SK-N-SH (cell line): ENCODE measurements at regions not wholly inside any gene's neighbourhood (a gene's known extent, or its start where the extent isn't known, plus 50 kb on each side); places are given as distances from the start of the nearest gene placed in this dataset.

Source experiments
- CTCF ChIA-PET: fragments of 300-600, 350-600 bp; formaldehyde crosslinking; extraction: SDS; loops from one replicate; lab custom pipeline; 2021; lab: Yijun Ruan, JAX
- POLR2A ChIA-PET: fragments of 350-600 bp; sonication (Branson Sonifier 250); formaldehyde crosslinking; extraction: SDS; loops from one replicate; lab custom pipeline; 2020; ENCODE audit warnings: antibody characterized with exemption, inconsistent platforms; lab: Yijun Ruan, JAX
- DNase-seq: peaks from one replicate; pipeline ENCODE4 v3.0.0; 2012
- H2AFZ ChIP-seq: fragments of 200-600 bp; sonication (generic); 2 replicates; pipeline ENCODE4 v1.8.1; 2016; ENCODE audit warnings: antibody characterized with exemption, mild to moderate bottlenecking, low read depth
- H3F3A ChIP-seq: fragments of 200-600 bp; sonication (generic); replicated peaks from 2 replicates; pipeline ENCODE3; 2016; ENCODE audit warnings: antibody characterized with exemption, mild to moderate bottlenecking; ENCODE audit not compliant: insufficient read depth
- H3K27ac ChIP-seq, 2 experiments: fragments of 200-500 bp in 1 of 2; fragments of 200-600 bp in 1 of 2; sonication (Bioruptor generic) in 1 of 2; sonication (generic), shearing (Covaris generic) in 1 of 2; 2 replicates each; pipeline versions ENCODE4 v1.5.1 to v1.6.1; 2014 to 2016; ENCODE audit warnings: low read depth in 2 of 2, inconsistent platforms in 1 of 2, low read length in 1 of 2, mild to moderate bottlenecking in 1 of 2, mixed read lengths in 1 of 2
- H3K27me3 ChIP-seq: fragments of 200-600 bp; sonication (generic), shearing (Covaris generic); 2 replicates; pipeline ENCODE4 v1.6.1; 2016; ENCODE audit warnings: mixed run types; ENCODE audit not compliant: insufficient read depth
- H3K36me3 ChIP-seq, 2 experiments: fragments of 200-500 bp in 1 of 2; fragments of 200-600 bp in 1 of 2; sonication (Bioruptor generic) in 1 of 2; sonication (generic) in 1 of 2; replicated peaks in 1 of 2; 2 replicates each; pipeline versions ENCODE3 to v1.5.1; 2014 to 2016; ENCODE audit warnings: low read length in 1 of 2, mild to moderate bottlenecking in 1 of 2; ENCODE audit not compliant: insufficient read depth in 2 of 2, control insufficient read depth in 1 of 2
- H3K4me1 ChIP-seq, 2 experiments: fragments of 200-500 bp in 1 of 2; fragments of 200-600 bp in 1 of 2; sonication (Bioruptor generic) in 1 of 2; sonication (generic), shearing (Covaris generic) in 1 of 2; 2 replicates each; pipeline versions ENCODE4 v1.5.1 to v1.6.1; 2014 to 2016; ENCODE audit warnings: low read depth in 1 of 2, low read length in 1 of 2, mixed run types in 1 of 2; ENCODE audit not compliant: insufficient read depth in 2 of 2, control insufficient read depth in 1 of 2
- H3K4me2 ChIP-seq: fragments of 200-600 bp; sonication (generic), shearing (Covaris generic); 2 replicates; pipeline ENCODE4 v1.6.1; 2017; ENCODE audit warnings: mixed run types
- H3K4me3 ChIP-seq, 2 experiments: fragments of 200-500 bp in 1 of 2; fragments of 200-600 bp in 1 of 2; sonication (Bioruptor generic) in 1 of 2; sonication (generic), shearing (Covaris generic) in 1 of 2; 2 replicates each; pipeline versions ENCODE4 v1.5.1 to v1.8.1; 2014 to 2016; ENCODE audit warnings: low read depth in 2 of 2, inconsistent platforms in 1 of 2, low read length in 1 of 2, mild to moderate bottlenecking in 1 of 2, mixed read lengths in 1 of 2, moderate library complexity in 1 of 2
- H3K79me2 ChIP-seq: fragments of 200-600 bp; sonication (generic); 2 replicates; pipeline ENCODE4 v1.8.1; 2017; ENCODE audit warnings: mild to moderate bottlenecking; ENCODE audit not compliant: insufficient read depth
- H3K9ac ChIP-seq: fragments of 200-600 bp; sonication (generic); 2 replicates; pipeline ENCODE4 v1.6.1; 2017; ENCODE audit warnings: mixed run types
- H3K9me2 ChIP-seq: fragments of 200-600 bp; sonication (generic); 2 replicates; pipeline ENCODE4 v1.6.1; 2017; ENCODE audit warnings: mixed run types
- H3K9me3 ChIP-seq: fragments of 200-600 bp; sonication (generic); 2 replicates; pipeline ENCODE4 v1.6.1; 2017; ENCODE audit warnings: mixed run types, mild to moderate bottlenecking, moderate library complexity
- H4K20me1 ChIP-seq: fragments of 200-600 bp; sonication (generic); 2 replicates; pipeline ENCODE4 v1.6.1; 2017; ENCODE audit warnings: mild to moderate bottlenecking, mixed run types; ENCODE audit not compliant: insufficient read depth
- CHD2 ChIP-seq: fragments of 150-350 bp; IDR thresholded peaks from 2 replicates; pipeline ENCODE4 v1.6.1; 2018; ENCODE audit warnings: low read length; ENCODE audit not compliant: partially characterized antibody
- ELF1 ChIP-seq: IDR thresholded peaks from 2 replicates; pipeline ENCODE4 v1.4.0; 2012
- EP300 ChIP-seq, 2 experiments: IDR thresholded peaks; 2 replicates each; pipeline versions ENCODE4 v1.4.0 to v1.6.1; 2012; ENCODE audit warnings: borderline replicate concordance in 1 of 2, low read depth in 1 of 2, low read length in 1 of 2
- FOSL2 ChIP-seq: IDR thresholded peaks from 2 replicates; pipeline ENCODE4 v1.4.0; 2012; ENCODE audit warnings: low read depth, mild to moderate bottlenecking, moderate library complexity, borderline replicate concordance
- FOXM1 ChIP-seq: IDR thresholded peaks from 2 replicates; pipeline ENCODE4 v1.4.0; 2012; ENCODE audit warnings: low read depth, mild to moderate bottlenecking
- GATA2 ChIP-seq: sonication (generic); formaldehyde crosslinking; IDR thresholded peaks from 2 replicates; pipeline ENCODE4 v1.5.0; 2020; ENCODE audit warnings: mild to moderate bottlenecking, missing genetic modification reagents
- JUND ChIP-seq: IDR thresholded peaks from 2 replicates; pipeline ENCODE4 v1.4.0; 2012
- MAX ChIP-seq: IDR thresholded peaks from 2 replicates; pipeline ENCODE4 v1.4.0; 2012; ENCODE audit warnings: low read depth
- MEF2A ChIP-seq: IDR thresholded peaks from 2 replicates; pipeline ENCODE4 v1.4.0; 2012; ENCODE audit warnings: low read depth, borderline replicate concordance
- NFIC ChIP-seq: IDR thresholded peaks from 2 replicates; pipeline ENCODE4 v1.4.0; 2012; ENCODE audit warnings: borderline replicate concordance
- NRF1 ChIP-seq: IDR thresholded peaks from 2 replicates; pipeline ENCODE4 v1.6.1; 2012; ENCODE audit warnings: low read depth, mild to moderate bottlenecking, low read length
- POLR2AphosphoS5 ChIP-seq: IDR thresholded peaks from 2 replicates; pipeline ENCODE4 v1.6.1; 2012; ENCODE audit warnings: low read depth, low read length
- RAD21 ChIP-seq: IDR thresholded peaks from 2 replicates; pipeline ENCODE4 v1.6.1; 2012; ENCODE audit warnings: mild to moderate bottlenecking, low read length
- RCOR1 ChIP-seq: fragments of 150-350 bp; IDR thresholded peaks from 2 replicates; pipeline ENCODE4 v1.6.1; 2017; ENCODE audit warnings: antibody characterized with exemption, low read length
- RFX5 ChIP-seq: IDR thresholded peaks from 2 replicates; pipeline ENCODE4 v1.6.1; 2012; ENCODE audit warnings: mild to moderate bottlenecking, improper control_type of control experiment, low read length
- RXRA ChIP-seq: IDR thresholded peaks from 2 replicates; pipeline ENCODE4 v1.4.0; 2012; ENCODE audit warnings: low read depth, mild to moderate bottlenecking, borderline replicate concordance
- TAF1 ChIP-seq: IDR thresholded peaks from 2 replicates; pipeline ENCODE4 v1.6.1; 2012; ENCODE audit warnings: low read depth, mild to moderate bottlenecking, low read length, moderate library complexity, borderline replicate concordance
- USF1 ChIP-seq: IDR thresholded peaks from 2 replicates; pipeline ENCODE4 v1.4.0; 2012; ENCODE audit warnings: low read depth, borderline replicate concordance
- ZBTB33 ChIP-seq: IDR thresholded peaks from 2 replicates; pipeline ENCODE4 v1.4.0; 2012; ENCODE audit warnings: low read depth, borderline replicate concordance
- WGBS: methylation state at CpG from one replicate; pipeline ENCODE4 v1.1.6; 2017; ENCODE audit warnings: low lambda C conversion rate; 5-methylcytosine and 5-hydroxymethylcytosine counted together

- CTCF ChIA-PET = no interaction called here
- TF ChIP-seq POLR2AphosphoS5 (no peak), GATA2 (CRISPR knock-in tag) (no peak), USF1 (no peak)
- WGBS = 0% methylated on average over 1 of the region's 1 CpG
Observed at GRCh38 chr4:10380735-10381134, 76.5 kb downstream of the ZNF518B start.

GRCh38 chr4:10371869-10372471 lies 85.3 kb downstream of the ZNF518B start:
- Histone ChIP-seq H3K9ac (no peak overlapping the region), H3K4me3 (no peak overlapping the region), H3K36me3 (no peaks in the 10 kb centered on the region), H2AFZ (no peak overlapping the region), H3K9me3 (no peaks in the 10 kb centered on the region), H3F3A (no peaks in the 10 kb centered on the region), H4K20me1 (no peaks in the 10 kb centered on the region), H3K4me2 (no peak overlapping the region)
- CTCF ChIA-PET = no interaction called here
- no peak for DNase-seq
- TF ChIP-seq RAD21 (no peak), POLR2AphosphoS5 (no peak), TAF1 (no peak), JUND (no peak), MAX (no peak), GATA2 (CRISPR knock-in tag) (no peak), FOSL2 (no peak), NFIC (no peak), NRF1 (no peak), EP300 (IDR thresholded peaks at IDR 0.05; ENCODE audit: borderline replicate concordance in 1 of 2, low read depth in 1 of 2, low read length in 1 of 2) (no peak), FOXM1 (no peak), ZBTB33 (no peak), MEF2A (no peak), RCOR1 (no peak), RFX5 (no peak), ELF1 (no peak), CHD2 (no peak), RXRA (no peak)
- TF ChIP-seq, all 33 proteins: peak for 0
- WGBS = 5% methylated on average over 4 of the region's 4 CpGs
- POLR2A ChIA-PET = no interaction called here
- Histone ChIP-seq H3K4me1 (no peaks in the 10 kb centered on the region), H3K27ac (no peak overlapping the region), H3K27me3 (no peaks in the 10 kb centered on the region; the same call in 1 of the 2 replicates), H3K79me2 (no peaks in the 10 kb centered on the region), H3K9me2 (no peaks in the 10 kb centered on the region)

More at GRCh38 chr4:10380735-10381134, 76.5 kb downstream of the ZNF518B start:
- POLR2A ChIA-PET = no interaction called here
- H3K4me2 ChIP-seq = no peak overlapping the region
- H3K4me3 ChIP-seq = no peak overlapping the region
- no peaks in the 10 kb centered on the region for H3K27me3 ChIP-seq
- H3K4me1 ChIP-seq = no peaks in the 10 kb centered on the region
- H3K9me2 ChIP-seq = no peaks in the 10 kb centered on the region
- no peaks in the 10 kb centered on the region for H3K79me2 ChIP-seq
- no peak overlapping the region for H3K27ac ChIP-seq
- no peaks in the 10 kb centered on the region for H3F3A ChIP-seq
- H3K9ac ChIP-seq = no peak overlapping the region
- no peak overlapping the region for H2AFZ ChIP-seq
- no peak for DNase-seq
- no peaks in the 10 kb centered on the region for H4K20me1 ChIP-seq
- H3K36me3 ChIP-seq = no peaks in the 10 kb centered on the region
- H3K9me3 ChIP-seq = no peaks in the 10 kb centered on the region
